Lower lobe of right lung (tissue), 2 donors: ENCODE measurements at regions not wholly inside any gene's neighbourhood (a gene's known extent, or its start where the extent isn't known, plus 50 kb on each side); places are given as distances from the start of the nearest gene placed in this dataset.

Source experiments
- ATAC-seq, 2 donors: fragments of 200-7000 bp; cut with Tn5 transposase; one replicate each; pipeline ENCODE4 v1.9.1; 2020 to 2022; ENCODE audit warnings: mild to moderate bottlenecking in 2 of 2, moderate library complexity in 2 of 2
- DNase-seq: peaks from one replicate; pipeline ENCODE4 v3.0.0-alpha.2; 2020
- H3K27ac ChIP-seq: fragments of 200-600 bp; one replicate; pipeline ENCODE4 v1.8.0; 2022
- H3K27me3 ChIP-seq: fragments of 200-600 bp; one replicate; pipeline ENCODE4 v1.8.0; 2022; ENCODE audit warnings: low read depth
- H3K36me3 ChIP-seq: fragments of 200-600 bp; one replicate; pipeline ENCODE4 v1.8.0; 2022; ENCODE audit warnings: mild to moderate bottlenecking
- H3K4me1 ChIP-seq: fragments of 200-600 bp; one replicate; pipeline ENCODE4 v1.8.0; 2022
- H3K4me3 ChIP-seq: fragments of 200-600 bp; one replicate; pipeline ENCODE4 v1.8.0; 2022; ENCODE audit warnings: mild to moderate bottlenecking
- H3K9me3 ChIP-seq: fragments of 200-600 bp; one replicate; pipeline ENCODE4 v1.8.0; 2022
- intact Hi-C: fragments of 100-400 bp; cut with DNase I; formaldehyde crosslinking; loops from one replicate; pipeline ENCODE4 v1.11.0; 2022
- TF ChIP-seq, protein P1 (sequence below): fragments of 200-600 bp; IDR thresholded peaks from one replicate; pipeline ENCODE4 v1.8.0; 2022; ENCODE audit warnings: antibody characterized with exemption, mild to moderate bottlenecking
- donor health status: DM: no; HTN: yes; CAD: no; lungs with severe emphysema.

DNA sequence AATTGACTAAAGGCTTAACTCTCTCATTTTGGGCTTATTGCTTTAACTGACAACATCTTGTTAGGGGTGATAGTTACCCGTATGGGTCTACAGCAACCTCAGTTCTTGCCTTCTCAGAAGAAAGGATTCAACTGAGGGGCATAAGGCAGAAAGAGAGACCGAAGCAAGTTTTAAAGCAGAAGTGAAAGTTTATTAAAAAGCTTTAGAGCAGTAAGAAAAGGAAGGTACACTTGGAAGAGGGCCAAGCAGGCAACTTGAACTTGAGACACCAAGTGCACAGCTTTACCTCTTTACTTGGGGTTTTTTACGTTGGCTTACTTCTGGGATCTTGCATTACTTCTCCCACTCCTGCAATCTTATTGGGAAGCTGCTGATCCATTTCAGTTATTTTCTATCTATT, 246.9 kb upstream of the PRR20A start:
- H3K27ac ChIP-seq, result no peak overlapping the region
- no peaks in the 10 kb centered on the region for H3K36me3 ChIP-seq
- no peaks in the 10 kb centered on the region for H3K27me3 ChIP-seq
- DNase-seq (no peak), ATAC-seq (no peak)
- intact Hi-C loops, result no loop called here
- H3K4me3 ChIP-seq, result no peak overlapping the region
- TF ChIP-seq, protein P1, sequence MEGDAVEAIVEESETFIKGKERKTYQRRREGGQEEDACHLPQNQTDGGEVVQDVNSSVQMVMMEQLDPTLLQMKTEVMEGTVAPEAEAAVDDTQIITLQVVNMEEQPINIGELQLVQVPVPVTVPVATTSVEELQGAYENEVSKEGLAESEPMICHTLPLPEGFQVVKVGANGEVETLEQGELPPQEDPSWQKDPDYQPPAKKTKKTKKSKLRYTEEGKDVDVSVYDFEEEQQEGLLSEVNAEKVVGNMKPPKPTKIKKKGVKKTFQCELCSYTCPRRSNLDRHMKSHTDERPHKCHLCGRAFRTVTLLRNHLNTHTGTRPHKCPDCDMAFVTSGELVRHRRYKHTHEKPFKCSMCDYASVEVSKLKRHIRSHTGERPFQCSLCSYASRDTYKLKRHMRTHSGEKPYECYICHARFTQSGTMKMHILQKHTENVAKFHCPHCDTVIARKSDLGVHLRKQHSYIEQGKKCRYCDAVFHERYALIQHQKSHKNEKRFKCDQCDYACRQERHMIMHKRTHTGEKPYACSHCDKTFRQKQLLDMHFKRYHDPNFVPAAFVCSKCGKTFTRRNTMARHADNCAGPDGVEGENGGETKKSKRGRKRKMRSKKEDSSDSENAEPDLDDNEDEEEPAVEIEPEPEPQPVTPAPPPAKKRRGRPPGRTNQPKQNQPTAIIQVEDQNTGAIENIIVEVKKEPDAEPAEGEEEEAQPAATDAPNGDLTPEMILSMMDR, result no peak
- no peaks in the 10 kb centered on the region for H3K9me3 ChIP-seq
- H3K4me1 ChIP-seq, result no peaks in the 10 kb centered on the region

GRCh38 chr13:56900549-56901279, 240.0 kb upstream of the PRR20A start:
- H3K9me3 ChIP-seq, result no peaks in the 10 kb centered on the region
- no peaks in the 10 kb centered on the region for H3K27me3 ChIP-seq
- H3K36me3 ChIP-seq, result no peaks in the 10 kb centered on the region
- no peak overlapping the region for H3K4me3 ChIP-seq
- intact Hi-C loops, result no loop called here
- H3K4me1 ChIP-seq, result no peaks in the 10 kb centered on the region
- no peak overlapping the region for H3K27ac ChIP-seq
- DNase-seq, result no peak
- TF ChIP-seq, protein P1, result no peak
- ATAC-seq, result peak; percentile 15 to 16

GRCh38 chr13:56902276-56902675, 238.4 kb upstream of the PRR20A start:
- H3K9me3 ChIP-seq, result no peaks in the 10 kb centered on the region
- H3K36me3 ChIP-seq, result no peaks in the 10 kb centered on the region
- TF ChIP-seq, protein P1, result no peak
- intact Hi-C loops, result no loop called here
- no peaks in the 10 kb centered on the region for H3K27me3 ChIP-seq
- H3K4me3 ChIP-seq, result no peak overlapping the region
- H3K27ac ChIP-seq, result no peak overlapping the region
- DNase-seq (no peak), ATAC-seq (no peak)
- no peaks in the 10 kb centered on the region for H3K4me1 ChIP-seq

DNA sequence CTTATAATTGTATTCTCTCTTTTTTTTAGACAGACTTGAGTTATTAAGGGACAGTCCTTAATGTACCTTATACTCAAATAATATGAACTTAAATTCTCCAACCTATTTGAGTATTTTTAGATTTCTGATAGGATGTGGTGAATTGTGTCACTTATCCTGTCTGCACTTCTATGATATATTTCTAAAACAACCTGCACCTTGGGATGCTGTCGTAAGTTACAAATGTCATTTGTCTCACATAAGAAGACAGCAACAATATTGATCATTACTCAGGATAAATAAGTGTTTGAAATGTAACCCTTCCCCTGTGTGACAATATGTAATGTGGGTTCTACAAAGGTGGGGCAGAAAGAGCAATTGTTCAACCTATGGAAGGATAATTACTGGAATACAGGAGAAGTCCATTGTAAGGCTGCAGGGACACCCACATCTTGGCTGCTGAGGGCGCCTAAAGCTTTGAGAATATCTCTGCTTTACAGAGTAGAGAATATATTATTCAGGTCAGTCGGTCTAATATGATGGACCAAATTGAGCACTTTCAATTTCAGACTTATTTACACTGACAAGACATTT, 236.9 kb upstream of the PRR20A start:
- TF ChIP-seq, protein P1, result no peak
- intact Hi-C loops, result no loop called here

GRCh38 chr13:56906909-56907308, 233.8 kb upstream of the PRR20A start:
- Histone ChIP-seq H3K4me3 (no peak overlapping the region), H3K4me1 (no peaks in the 10 kb centered on the region), H3K27ac (no peak overlapping the region), H3K36me3 (no peaks in the 10 kb centered on the region), H3K9me3 (no peaks in the 10 kb centered on the region), H3K27me3 (no peaks in the 10 kb centered on the region)
- no peak for ATAC-seq
- TF ChIP-seq, protein P1, result no peak
- no peak for DNase-seq
- intact Hi-C loops, result no loop called here

More for the DNA sequence above, 236.9 kb upstream of the PRR20A start:
- no peak overlapping the region for H3K4me3 ChIP-seq
- no peak for ATAC-seq
- no peak for DNase-seq
- no peak overlapping the region for H3K27ac ChIP-seq
- no peaks in the 10 kb centered on the region for H3K4me1 ChIP-seq
- H3K36me3 ChIP-seq, result no peaks in the 10 kb centered on the region
- H3K27me3 ChIP-seq, result no peaks in the 10 kb centered on the region
- H3K9me3 ChIP-seq, result no peaks in the 10 kb centered on the region
